Gastroesophageal sphincter (tissue), 3 donors: ENCODE measurements at regions not wholly inside any gene's neighbourhood (a gene's known extent, or its start where the extent isn't known, plus 50 kb on each side); places are given as distances from the start of the nearest gene placed in this dataset.

ENCODE experiments used
- EP300 ChIP-seq: sonication (generic); formaldehyde crosslinking; IDR thresholded peaks from one replicate; pipeline ENCODE4 v1.6.1; 2017; ENCODE audit warnings: antibody characterized with exemption, mild to moderate bottlenecking
- POLR2A ChIP-seq, 2 donors: fragments of 450-650 bp; IDR thresholded peaks; one replicate each; pipeline ENCODE4 v1.6.1; 2017; ENCODE audit warnings: antibody characterized with exemption in 2 of 2, mild to moderate bottlenecking in 2 of 2, moderate library complexity in 1 of 2
- POLR2AphosphoS5 ChIP-seq: sonication (generic); formaldehyde crosslinking; IDR thresholded peaks from one replicate; pipeline ENCODE4 v1.6.1; 2017; ENCODE audit warnings: antibody characterized with exemption
- TF ChIP-seq, protein P1 (sequence below), 4 experiments: fragments of 200-600 bp in 2 of 4; fragments of 450-650 bp in 2 of 4; sonication (generic) in 1 of 4; IDR thresholded peaks; one replicate each; pipeline ENCODE4 v1.5.1; 2017 to 2019; ENCODE audit warnings: antibody characterized with exemption in 4 of 4, mild to moderate bottlenecking in 2 of 4, moderate library complexity in 2 of 4

- TF ChIP-seq, protein P1, sequence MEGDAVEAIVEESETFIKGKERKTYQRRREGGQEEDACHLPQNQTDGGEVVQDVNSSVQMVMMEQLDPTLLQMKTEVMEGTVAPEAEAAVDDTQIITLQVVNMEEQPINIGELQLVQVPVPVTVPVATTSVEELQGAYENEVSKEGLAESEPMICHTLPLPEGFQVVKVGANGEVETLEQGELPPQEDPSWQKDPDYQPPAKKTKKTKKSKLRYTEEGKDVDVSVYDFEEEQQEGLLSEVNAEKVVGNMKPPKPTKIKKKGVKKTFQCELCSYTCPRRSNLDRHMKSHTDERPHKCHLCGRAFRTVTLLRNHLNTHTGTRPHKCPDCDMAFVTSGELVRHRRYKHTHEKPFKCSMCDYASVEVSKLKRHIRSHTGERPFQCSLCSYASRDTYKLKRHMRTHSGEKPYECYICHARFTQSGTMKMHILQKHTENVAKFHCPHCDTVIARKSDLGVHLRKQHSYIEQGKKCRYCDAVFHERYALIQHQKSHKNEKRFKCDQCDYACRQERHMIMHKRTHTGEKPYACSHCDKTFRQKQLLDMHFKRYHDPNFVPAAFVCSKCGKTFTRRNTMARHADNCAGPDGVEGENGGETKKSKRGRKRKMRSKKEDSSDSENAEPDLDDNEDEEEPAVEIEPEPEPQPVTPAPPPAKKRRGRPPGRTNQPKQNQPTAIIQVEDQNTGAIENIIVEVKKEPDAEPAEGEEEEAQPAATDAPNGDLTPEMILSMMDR (IDR thresholded peaks at IDR 0.05) = no peak
- TF ChIP-seq POLR2A (IDR thresholded peaks at IDR 0.05) (no peak), EP300 (no peak), POLR2AphosphoS5 (no peak)
Measured at GRCh38 chr5:106097340-106097739, 1573.4 kb downstream of the EFNA5 start.
